MM.1S (cell line): ENCODE measurements at regions not wholly inside any gene's neighbourhood (a gene's known extent, or its start where the extent isn't known, plus 50 kb on each side); places are given as distances from the start of the nearest gene placed in this dataset.

Experiments
- EZH2 ChIP-seq: fragments of 300-600 bp; sonication (generic); optimal IDR thresholded peaks from 2 replicates; pipeline ENCODE3; 2017; ENCODE audit warnings: low read depth, mild to moderate bottlenecking, antibody characterized with exemption, low read length, mixed read lengths
- TF ChIP-seq, protein P1 (sequence below): fragments of 300-600 bp; sonication (generic); IDR thresholded peaks from 2 replicates; pipeline ENCODE4 v1.5.1; 2016; ENCODE audit warnings: antibody characterized with exemption, low read length, mixed read lengths

DNA sequence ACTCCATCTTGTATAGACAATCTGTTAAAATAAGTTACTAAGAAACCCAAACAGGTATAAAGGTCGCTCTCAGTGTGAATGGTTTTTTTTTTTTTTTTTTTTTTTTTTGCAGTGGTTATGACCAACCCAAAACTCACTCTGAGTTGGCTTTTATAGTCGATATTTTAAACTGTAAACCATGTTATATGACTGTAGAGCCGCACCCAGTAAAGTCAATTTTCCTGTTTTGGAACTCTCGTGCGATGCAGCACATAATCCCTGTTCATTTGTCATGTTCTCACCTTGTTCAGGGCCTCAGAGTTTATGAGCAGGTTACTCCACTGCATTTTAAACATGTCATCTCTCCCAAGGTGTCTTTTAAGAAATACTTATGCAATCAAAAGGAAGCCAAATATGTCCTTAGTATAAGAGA lies 112.5 kb downstream of the KLF5 start:
- TF ChIP-seq, protein P1, sequence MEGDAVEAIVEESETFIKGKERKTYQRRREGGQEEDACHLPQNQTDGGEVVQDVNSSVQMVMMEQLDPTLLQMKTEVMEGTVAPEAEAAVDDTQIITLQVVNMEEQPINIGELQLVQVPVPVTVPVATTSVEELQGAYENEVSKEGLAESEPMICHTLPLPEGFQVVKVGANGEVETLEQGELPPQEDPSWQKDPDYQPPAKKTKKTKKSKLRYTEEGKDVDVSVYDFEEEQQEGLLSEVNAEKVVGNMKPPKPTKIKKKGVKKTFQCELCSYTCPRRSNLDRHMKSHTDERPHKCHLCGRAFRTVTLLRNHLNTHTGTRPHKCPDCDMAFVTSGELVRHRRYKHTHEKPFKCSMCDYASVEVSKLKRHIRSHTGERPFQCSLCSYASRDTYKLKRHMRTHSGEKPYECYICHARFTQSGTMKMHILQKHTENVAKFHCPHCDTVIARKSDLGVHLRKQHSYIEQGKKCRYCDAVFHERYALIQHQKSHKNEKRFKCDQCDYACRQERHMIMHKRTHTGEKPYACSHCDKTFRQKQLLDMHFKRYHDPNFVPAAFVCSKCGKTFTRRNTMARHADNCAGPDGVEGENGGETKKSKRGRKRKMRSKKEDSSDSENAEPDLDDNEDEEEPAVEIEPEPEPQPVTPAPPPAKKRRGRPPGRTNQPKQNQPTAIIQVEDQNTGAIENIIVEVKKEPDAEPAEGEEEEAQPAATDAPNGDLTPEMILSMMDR, result no peak
- no peak for TF ChIP-seq EZH2
